GM12878 (cell line): ENCODE measurements at regions not wholly inside any gene's neighbourhood (a gene's known extent, or its start where the extent isn't known, plus 50 kb on each side); places are given as distances from the start of the nearest gene placed in this dataset.

Source experiments
- ATAC-seq: fragments of 200-7000 bp; cut with Tn5 transposase; 3 replicates; pipeline ENCODE4 v1.9.1; 2020; ENCODE audit warnings: mild to moderate bottlenecking, moderate library complexity
- BruUV-seq: library from RNA; stranded (reverse); fragments of 400-500 nt; replicated peaks from 2 replicates; lab custom pipeline; 2021; lab: Mats Ljungman, UMichigan
- CTCF ChIA-PET: fragments of 300-600 bp; sonication (Branson Sonifier 250); formaldehyde crosslinking; extraction: SDS; loops from one replicate; lab custom pipeline; 2021; ENCODE audit warnings: inconsistent platforms; lab: Yijun Ruan, JAX
- POLR2A ChIA-PET: fragments of 350-600 bp; formaldehyde crosslinking; extraction: SDS; loops from one replicate; lab custom pipeline; 2021; ENCODE audit warnings: inconsistent platforms; lab: Charles Lee
- RAD21 ChIA-PET: fragments of 300-600 bp; sonication (Branson Sonifier 250); formaldehyde crosslinking; loops from one replicate; lab custom pipeline; 2023; ENCODE audit warnings: antibody characterized with exemption; ENCODE audit not compliant: unreplicated experiment; lab: Charles Lee
- SMC1A ChIA-PET: fragments of 300-600 bp; sonication (Branson Sonifier 250); formaldehyde crosslinking; loops from one replicate; lab custom pipeline; 2023; ENCODE audit not compliant: unreplicated experiment, uncharacterized antibody; lab: Charles Lee
- DNase-seq: peaks from one replicate; pipeline ENCODE4 v3.0.0-alpha.2; 2011; ENCODE audit warnings: low read depth, low spot score
- FAIRE-seq: peaks from 3 replicates; lab custom pipeline; 2011; peaks lifted over from hg19 to GRCh38; lab: Jason Lieb, UNC
- H2AFZ ChIP-seq: 2 replicates; pipeline ENCODE4 v1.6.0; 2011; ENCODE audit warnings: low read depth, low read length, control low read depth; ENCODE audit not compliant: control insufficient read depth
- H3K27ac ChIP-seq: 2 replicates; pipeline ENCODE4 v1.5.1; 2011; ENCODE audit warnings: control low read depth; ENCODE audit not compliant: control insufficient read depth, insufficient read depth
- H3K27me3 ChIP-seq, 2 experiments: replicated peaks in 1 of 2; 2 replicates each; pipeline versions ENCODE4 v1.6.0 to v1.6.1; 2011; ENCODE audit warnings: low read length in 1 of 2; ENCODE audit not compliant: control insufficient read depth in 2 of 2, insufficient read depth in 2 of 2
- H3K36me3 ChIP-seq, 2 experiments: 2 replicates each; pipeline ENCODE4 v1.5.1; 2011; ENCODE audit warnings: low read length in 1 of 2; ENCODE audit not compliant: control insufficient read depth in 2 of 2, insufficient read depth in 2 of 2
- H3K4me1 ChIP-seq: 2 replicates; pipeline ENCODE4 v1.6.1; 2011; ENCODE audit warnings: mild to moderate bottlenecking, low read length, moderate library complexity, mixed read lengths; ENCODE audit not compliant: control insufficient read depth, insufficient read depth
- H3K4me2 ChIP-seq: 2 replicates; pipeline ENCODE4 v1.6.0; 2011; ENCODE audit warnings: control low read depth; ENCODE audit not compliant: control insufficient read depth, insufficient read depth
- H3K4me3 ChIP-seq: fragments of 200-600 bp; sonication (generic); 2 replicates; pipeline ENCODE4 v1.5.1; 2016
- H3K79me2 ChIP-seq: 2 replicates; pipeline ENCODE4 v1.6.0; 2011; ENCODE audit warnings: low read length; ENCODE audit not compliant: control insufficient read depth, insufficient read depth
- H3K9ac ChIP-seq: 2 replicates; pipeline ENCODE4 v1.8.0; 2011; ENCODE audit warnings: low read length, control low read depth, mixed read lengths; ENCODE audit not compliant: control insufficient read depth, insufficient read depth
- H3K9me3 ChIP-seq: replicated peaks from 3 replicates; pipeline ENCODE4 v1.5.1; 2011; ENCODE audit warnings: mild to moderate bottlenecking, low read length; ENCODE audit not compliant: control insufficient read depth, insufficient read depth
- H4K20me1 ChIP-seq: 2 replicates; pipeline ENCODE4 v1.6.0; 2011; ENCODE audit not compliant: control insufficient read depth, insufficient read depth
- FOXM1 ChIP-seq: IDR thresholded peaks from 2 replicates; pipeline ENCODE4 v1.6.1; 2012; ENCODE audit warnings: low read depth, mild to moderate bottlenecking, inconsistent platforms, low read length, moderate library complexity
- IRF4 ChIP-seq: IDR thresholded peaks from 2 replicates; pipeline ENCODE4 v1.6.1; 2011; ENCODE audit warnings: low read depth, low read length
- KDM1A ChIP-seq: fragments of 200-600 bp; sonication (generic); IDR thresholded peaks from 2 replicates; pipeline ENCODE4 v1.6.1; 2016; ENCODE audit warnings: borderline replicate concordance
- MYC ChIP-seq: IDR thresholded peaks from 2 replicates; pipeline ENCODE4 v1.6.1; 2011; ENCODE audit warnings: mild to moderate bottlenecking, low read length, moderate library complexity, inconsistent platforms; ENCODE audit not compliant: insufficient read depth, insufficient replicate concordance, insufficient read length, severe bottlenecking
- NFXL1 ChIP-seq: fragments of 450-650 bp; IDR thresholded peaks from 2 replicates; pipeline ENCODE4 v1.6.1; 2017; ENCODE audit warnings: antibody characterized with exemption, mild to moderate bottlenecking, borderline replicate concordance
- NR2C2 ChIP-seq: IDR thresholded peaks from 2 replicates; pipeline ENCODE4 v1.6.1; 2011; ENCODE audit warnings: borderline replicate concordance, low read depth; ENCODE audit not compliant: control insufficient read depth, insufficient read length
- POLR2AphosphoS2 ChIP-seq: IDR thresholded peaks from 2 replicates; pipeline ENCODE4 v1.6.1; 2011; ENCODE audit warnings: low read depth, mild to moderate bottlenecking, low read length, improper control_type of control experiment, moderate library complexity
- POU2F2 ChIP-seq: IDR thresholded peaks from 3 replicates; pipeline ENCODE4 v1.6.1; 2011; ENCODE audit warnings: low read depth, mild to moderate bottlenecking, low read length, borderline replicate concordance
- RAD51 ChIP-seq: fragments of 450-650 bp; IDR thresholded peaks from 2 replicates; pipeline ENCODE4 v1.6.1; 2016; ENCODE audit warnings: moderate library complexity, mild to moderate bottlenecking, inconsistent platforms
- SMAD1 ChIP-seq: fragments of 450-650 bp; IDR thresholded peaks from 2 replicates; pipeline ENCODE4 v1.6.1; 2018; ENCODE audit warnings: mild to moderate bottlenecking, low read depth; ENCODE audit not compliant: partially characterized antibody
- TCF12 ChIP-seq: IDR thresholded peaks from 2 replicates; pipeline ENCODE4 v1.6.1; 2011; ENCODE audit warnings: low read depth, mild to moderate bottlenecking, low read length
- TCF7 ChIP-seq: IDR thresholded peaks from 2 replicates; pipeline ENCODE4 v1.6.1; 2014; ENCODE audit warnings: antibody characterized with exemption, borderline replicate concordance
- ZBTB4 ChIP-seq: fragments of 450-650 bp; formaldehyde crosslinking; IDR thresholded peaks from 2 replicates; pipeline ENCODE4 v1.4.0; 2022; ENCODE audit warnings: mild to moderate bottlenecking, moderate library complexity
- ZNF384 ChIP-seq: IDR thresholded peaks from 2 replicates; pipeline ENCODE4 v1.6.1; 2012; ENCODE audit warnings: low read depth, mild to moderate bottlenecking, low read length, improper control_type of control experiment, borderline replicate concordance
- WGBS: methylation state at CpG from one replicate; pipeline ENCODE4 v1.1.6; 2016; ENCODE audit warnings: low lambda C conversion rate; ENCODE audit not compliant: insufficient replicate concordance, insufficient coverage; ENCODE audit errors: missing lambda C conversion rate; 5-methylcytosine and 5-hydroxymethylcytosine counted together
- in situ Hi-C: fragments of 300-500 bp; cut with MboI; formaldehyde crosslinking; loops from 9 replicates; pipeline ENCODE4 v1.14.3; 2018; ENCODE audit warnings: mixed read lengths
- intact Hi-C: fragments of 100-400 bp; cut with micrococcal nuclease; formaldehyde crosslinking; loops from one replicate; pipeline ENCODE4 v1.14.2; 2022; ENCODE audit not compliant: unreplicated experiment
- TF ChIP-seq, protein P1 (sequence below): fragments of 450-650 bp; IDR thresholded peaks from 2 replicates; pipeline ENCODE4 v1.6.1; 2014; ENCODE audit warnings: mild to moderate bottlenecking
- TF ChIP-seq, protein P2 (sequence below): IDR thresholded peaks from 2 replicates; pipeline ENCODE4 v1.6.1; 2012; ENCODE audit warnings: improper control_type of control experiment, low read depth, low read length; ENCODE audit not compliant: insufficient replicate concordance

DNA sequence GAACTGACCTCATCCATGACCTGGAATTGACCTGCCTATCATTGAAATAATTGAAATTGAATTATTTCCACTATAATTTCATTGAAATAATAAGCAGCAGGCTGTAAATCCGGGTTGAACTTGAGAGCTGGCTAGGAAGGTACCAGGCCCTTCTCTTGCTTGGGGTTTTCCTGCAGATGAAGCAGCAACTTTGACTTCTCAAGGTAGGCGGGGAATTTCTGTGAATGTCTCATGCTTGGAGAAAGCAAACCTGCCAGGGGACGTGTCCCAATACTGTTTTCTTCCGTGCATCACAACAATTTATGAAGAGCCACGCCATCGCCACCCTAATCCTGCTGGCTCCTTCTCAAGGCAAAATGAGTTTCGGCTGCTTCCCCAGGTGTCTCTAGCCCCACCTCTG is 97.5 kb upstream of the XYLT1 start:
- FAIRE-seq = no peak
- TF ChIP-seq ZBTB4 (CRISPR knock-in tag) = no peak
- TF ChIP-seq, protein P1, sequence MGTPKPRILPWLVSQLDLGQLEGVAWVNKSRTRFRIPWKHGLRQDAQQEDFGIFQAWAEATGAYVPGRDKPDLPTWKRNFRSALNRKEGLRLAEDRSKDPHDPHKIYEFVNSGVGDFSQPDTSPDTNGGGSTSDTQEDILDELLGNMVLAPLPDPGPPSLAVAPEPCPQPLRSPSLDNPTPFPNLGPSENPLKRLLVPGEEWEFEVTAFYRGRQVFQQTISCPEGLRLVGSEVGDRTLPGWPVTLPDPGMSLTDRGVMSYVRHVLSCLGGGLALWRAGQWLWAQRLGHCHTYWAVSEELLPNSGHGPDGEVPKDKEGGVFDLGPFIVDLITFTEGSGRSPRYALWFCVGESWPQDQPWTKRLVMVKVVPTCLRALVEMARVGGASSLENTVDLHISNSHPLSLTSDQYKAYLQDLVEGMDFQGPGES = no peak
- TF ChIP-seq NR2C2 = no peak
- TF ChIP-seq SMAD1 = no peak
- no peak for TF ChIP-seq TCF12
- no peak for TF ChIP-seq POU2F2
- TF ChIP-seq TCF7 = no peak
- TF ChIP-seq, protein P2, sequence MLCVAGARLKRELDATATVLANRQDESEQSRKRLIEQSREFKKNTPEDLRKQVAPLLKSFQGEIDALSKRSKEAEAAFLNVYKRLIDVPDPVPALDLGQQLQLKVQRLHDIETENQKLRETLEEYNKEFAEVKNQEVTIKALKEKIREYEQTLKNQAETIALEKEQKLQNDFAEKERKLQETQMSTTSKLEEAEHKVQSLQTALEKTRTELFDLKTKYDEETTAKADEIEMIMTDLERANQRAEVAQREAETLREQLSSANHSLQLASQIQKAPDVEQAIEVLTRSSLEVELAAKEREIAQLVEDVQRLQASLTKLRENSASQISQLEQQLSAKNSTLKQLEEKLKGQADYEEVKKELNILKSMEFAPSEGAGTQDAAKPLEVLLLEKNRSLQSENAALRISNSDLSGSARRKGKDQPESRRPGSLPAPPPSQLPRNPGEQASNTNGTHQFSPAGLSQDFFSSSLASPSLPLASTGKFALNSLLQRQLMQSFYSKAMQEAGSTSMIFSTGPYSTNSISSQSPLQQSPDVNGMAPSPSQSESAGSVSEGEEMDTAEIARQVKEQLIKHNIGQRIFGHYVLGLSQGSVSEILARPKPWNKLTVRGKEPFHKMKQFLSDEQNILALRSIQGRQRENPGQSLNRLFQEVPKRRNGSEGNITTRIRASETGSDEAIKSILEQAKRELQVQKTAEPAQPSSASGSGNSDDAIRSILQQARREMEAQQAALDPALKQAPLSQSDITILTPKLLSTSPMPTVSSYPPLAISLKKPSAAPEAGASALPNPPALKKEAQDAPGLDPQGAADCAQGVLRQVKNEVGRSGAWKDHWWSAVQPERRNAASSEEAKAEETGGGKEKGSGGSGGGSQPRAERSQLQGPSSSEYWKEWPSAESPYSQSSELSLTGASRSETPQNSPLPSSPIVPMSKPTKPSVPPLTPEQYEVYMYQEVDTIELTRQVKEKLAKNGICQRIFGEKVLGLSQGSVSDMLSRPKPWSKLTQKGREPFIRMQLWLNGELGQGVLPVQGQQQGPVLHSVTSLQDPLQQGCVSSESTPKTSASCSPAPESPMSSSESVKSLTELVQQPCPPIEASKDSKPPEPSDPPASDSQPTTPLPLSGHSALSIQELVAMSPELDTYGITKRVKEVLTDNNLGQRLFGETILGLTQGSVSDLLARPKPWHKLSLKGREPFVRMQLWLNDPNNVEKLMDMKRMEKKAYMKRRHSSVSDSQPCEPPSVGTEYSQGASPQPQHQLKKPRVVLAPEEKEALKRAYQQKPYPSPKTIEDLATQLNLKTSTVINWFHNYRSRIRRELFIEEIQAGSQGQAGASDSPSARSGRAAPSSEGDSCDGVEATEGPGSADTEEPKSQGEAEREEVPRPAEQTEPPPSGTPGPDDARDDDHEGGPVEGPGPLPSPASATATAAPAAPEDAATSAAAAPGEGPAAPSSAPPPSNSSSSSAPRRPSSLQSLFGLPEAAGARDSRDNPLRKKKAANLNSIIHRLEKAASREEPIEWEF = no peak
- TF ChIP-seq RAD51 = no peak
- TF ChIP-seq NFXL1 = no peak
- no peak for TF ChIP-seq ZNF384
- no peak for TF ChIP-seq MYC
- no peak for TF ChIP-seq POLR2AphosphoS2
- no peak for TF ChIP-seq IRF4
- TF ChIP-seq KDM1A = no peak
- no peak for TF ChIP-seq FOXM1

More for the DNA sequence above, 97.5 kb upstream of the XYLT1 start:
- CTCF ChIA-PET = no interaction called here
- Histone ChIP-seq H3K27ac (no peak overlapping the region), H3K9ac (no peak overlapping the region), H2AFZ (no peak overlapping the region), H3K36me3 (no peaks in the 10 kb centered on the region), H3K9me3 (no peaks in the 10 kb centered on the region), H3K4me3 (no peak overlapping the region), H3K27me3 (no peaks in the 10 kb centered on the region; a peak in 2 of 4 replicates), H4K20me1 (no peaks in the 10 kb centered on the region), H3K4me2 (no peak overlapping the region), H3K79me2 (no peaks in the 10 kb centered on the region), H3K4me1 (no peaks in the 10 kb centered on the region)
- POLR2A ChIA-PET = no interaction called here
- RAD21 ChIA-PET = interaction anchor here (0.6 to 1.7 kb wide), 2 partner anchors 11 to 240 kb away, joined by 3 to 4 read pairs; no protein-coding TSS in a partner anchor
- intact Hi-C loops = no loop called here
- in situ Hi-C loops = loop anchor here (25.0 kb wide), 1 partner anchor 1194 kb away; no protein-coding TSS in a partner anchor
- SMC1A ChIA-PET = no interaction called here
- DNase-seq = no peak
- BruUV-seq = no TSS peak
- WGBS = 30% methylated on average over 7 of the region's 7 CpGs
- no peak for ATAC-seq
